GM19023 (cell line): ENCODE measurements at regions not wholly inside any gene's neighbourhood (a gene's known extent, or its start where the extent isn't known, plus 50 kb on each side); places are given as distances from the start of the nearest gene placed in this dataset.
"Not testable (repeated sequence)": the region's sequence is repeated elsewhere in the genome, so short reads cannot be mapped to it uniquely, and the experiment has no call there.

ENCODE experiments used
- ATAC-seq: cut with Tn5 transposase; IDR thresholded peaks from one replicate; pipeline ENCODE4 v1.9.1; 2021; ENCODE audit warnings: mild to moderate bottlenecking, moderate library complexity; ENCODE audit not compliant: unreplicated experiment

GRCh38 chr13:54004026-54004699 is 975.5 kb downstream of the OLFM4 start:
- no peak for ATAC-seq

GRCh38 chr13:54016542-54016941 is 987.9 kb downstream of the OLFM4 start:
- ATAC-seq = no peak

- no peak for ATAC-seq
Measured at GRCh38 chr13:54018485-54018884, 989.9 kb downstream of the OLFM4 start.

- peak; percentile 99 for ATAC-seq
Measured at GRCh38 chr13:54029226-54029625, 1000.6 kb downstream of the OLFM4 start.

GRCh38 chr13:54029720-54030119 is 1001.1 kb downstream of the OLFM4 start:
- peak; percentile 7 for ATAC-seq

- ATAC-seq = no peak
Measured at GRCh38 chr13:54033323-54033861, 1004.8 kb downstream of the OLFM4 start.

- no peak for ATAC-seq
Measured at GRCh38 chr13:54034047-54034446, 1005.4 kb downstream of the OLFM4 start.

- not testable (repeated sequence) for ATAC-seq
Measured at GRCh38 chr13:54057416-54057815, 1028.8 kb downstream of the OLFM4 start.

GRCh38 chr13:54069958-54070357 is 1041.3 kb downstream of the OLFM4 start:
- not testable (repeated sequence) for ATAC-seq

GRCh38 chr13:54077569-54077968 is 1049.0 kb downstream of the OLFM4 start:
- no peak for ATAC-seq

- ATAC-seq = no peak
Measured at GRCh38 chr13:54078271-54078870, 1049.8 kb downstream of the OLFM4 start.

- not testable (repeated sequence) for ATAC-seq
Measured at GRCh38 chr13:54082309-54082708, 1053.7 kb downstream of the OLFM4 start.

GRCh38 chr13:54091884-54092283 is 1063.3 kb downstream of the OLFM4 start:
- ATAC-seq = no peak

GRCh38 chr13:54092686-54093085 is 1064.1 kb downstream of the OLFM4 start:
- no peak for ATAC-seq

- ATAC-seq = no peak
Measured at GRCh38 chr13:54110597-54110996, 1082.0 kb downstream of the OLFM4 start.

GRCh38 chr13:54124700-54125099 is 1096.1 kb downstream of the OLFM4 start:
- no peak for ATAC-seq

- ATAC-seq = not testable (repeated sequence)
Measured at GRCh38 chr13:54130931-54131330, 1102.3 kb downstream of the OLFM4 start.

GRCh38 chr13:54131433-54131832 is 1102.8 kb downstream of the OLFM4 start:
- ATAC-seq = not testable (repeated sequence)

GRCh38 chr13:54132127-54132526 is 1103.5 kb downstream of the OLFM4 start:
- ATAC-seq = not testable (repeated sequence)

- not testable (repeated sequence) for ATAC-seq
Measured at GRCh38 chr13:54132720-54133119, 1104.1 kb downstream of the OLFM4 start.

GRCh38 chr13:54133746-54134145 is 1105.1 kb downstream of the OLFM4 start:
- ATAC-seq = no peak

- ATAC-seq = no peak
Measured at GRCh38 chr13:54144828-54145227, 1116.2 kb downstream of the OLFM4 start.
